ENCODE measurements at regions not wholly inside any gene's neighbourhood (a gene's known extent, or its start where the extent isn't known, plus 50 kb on each side); places are given as distances from the start of the nearest gene placed in this dataset.

DNA sequence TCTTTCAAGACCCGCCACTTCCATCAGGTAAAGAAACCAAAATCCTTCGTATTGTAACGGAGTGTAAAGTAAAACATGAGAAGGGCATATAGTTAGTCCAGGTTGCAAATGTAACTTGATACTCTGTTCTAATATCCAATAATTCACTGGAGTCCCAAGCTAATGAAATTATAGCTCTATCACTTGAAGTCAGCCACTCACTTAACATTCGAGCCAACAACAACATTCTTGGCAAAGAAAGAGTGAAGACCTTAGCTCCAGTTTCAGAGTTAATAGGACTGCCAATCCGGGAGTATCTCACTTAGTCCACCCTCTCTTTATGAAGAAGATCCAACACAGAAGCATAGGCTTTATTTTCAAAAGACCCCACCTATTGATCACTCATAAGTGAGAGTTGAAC, 298.0 kb upstream of the SOX11 start:
- TF ChIP-seq CTCF (IDR thresholded peaks at IDR 0.05) (no peak), EZH2 (IDR thresholded peaks at IDR 0.05) (no peak)

All from neural progenitor cell (in vitro differentiated cells).